ENCODE measurements at regions not wholly inside any gene's neighbourhood (a gene's known extent, or its start where the extent isn't known, plus 50 kb on each side); places are given as distances from the start of the nearest gene placed in this dataset.

DNA sequence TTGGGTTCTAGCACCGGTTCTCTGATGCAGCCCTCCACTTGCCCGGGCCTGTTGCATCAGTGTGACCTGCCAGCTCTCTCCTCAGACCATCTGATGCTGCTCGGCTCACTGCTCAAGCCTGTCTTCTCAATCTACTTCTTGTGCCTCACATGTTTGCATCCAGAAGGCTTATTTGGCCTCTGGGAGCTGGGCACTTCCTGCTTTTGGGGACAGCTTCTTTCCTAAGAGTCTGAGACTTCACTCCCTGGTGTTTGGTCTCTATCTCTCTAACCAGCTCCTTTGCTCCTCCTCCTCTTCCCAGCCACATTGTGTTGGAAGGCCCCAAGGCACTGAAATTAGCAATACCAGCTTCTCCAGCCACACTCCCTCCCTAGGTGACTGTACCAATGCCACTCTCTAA is 212.8 kb downstream of the CDCA7 start:
- TF ChIP-seq, protein P1, sequence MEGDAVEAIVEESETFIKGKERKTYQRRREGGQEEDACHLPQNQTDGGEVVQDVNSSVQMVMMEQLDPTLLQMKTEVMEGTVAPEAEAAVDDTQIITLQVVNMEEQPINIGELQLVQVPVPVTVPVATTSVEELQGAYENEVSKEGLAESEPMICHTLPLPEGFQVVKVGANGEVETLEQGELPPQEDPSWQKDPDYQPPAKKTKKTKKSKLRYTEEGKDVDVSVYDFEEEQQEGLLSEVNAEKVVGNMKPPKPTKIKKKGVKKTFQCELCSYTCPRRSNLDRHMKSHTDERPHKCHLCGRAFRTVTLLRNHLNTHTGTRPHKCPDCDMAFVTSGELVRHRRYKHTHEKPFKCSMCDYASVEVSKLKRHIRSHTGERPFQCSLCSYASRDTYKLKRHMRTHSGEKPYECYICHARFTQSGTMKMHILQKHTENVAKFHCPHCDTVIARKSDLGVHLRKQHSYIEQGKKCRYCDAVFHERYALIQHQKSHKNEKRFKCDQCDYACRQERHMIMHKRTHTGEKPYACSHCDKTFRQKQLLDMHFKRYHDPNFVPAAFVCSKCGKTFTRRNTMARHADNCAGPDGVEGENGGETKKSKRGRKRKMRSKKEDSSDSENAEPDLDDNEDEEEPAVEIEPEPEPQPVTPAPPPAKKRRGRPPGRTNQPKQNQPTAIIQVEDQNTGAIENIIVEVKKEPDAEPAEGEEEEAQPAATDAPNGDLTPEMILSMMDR (IDR thresholded peaks at IDR 0.05; ENCODE audit: insufficient read depth, low read length) = no peak
- TF ChIP-seq POLR2AphosphoS5 (IDR thresholded peaks at IDR 0.05; ENCODE audit: low read depth) = no peak
- no peak for TF ChIP-seq GABPA (IDR thresholded peaks at IDR 0.05; ENCODE audit: low read depth)
- TF ChIP-seq, protein P2, sequence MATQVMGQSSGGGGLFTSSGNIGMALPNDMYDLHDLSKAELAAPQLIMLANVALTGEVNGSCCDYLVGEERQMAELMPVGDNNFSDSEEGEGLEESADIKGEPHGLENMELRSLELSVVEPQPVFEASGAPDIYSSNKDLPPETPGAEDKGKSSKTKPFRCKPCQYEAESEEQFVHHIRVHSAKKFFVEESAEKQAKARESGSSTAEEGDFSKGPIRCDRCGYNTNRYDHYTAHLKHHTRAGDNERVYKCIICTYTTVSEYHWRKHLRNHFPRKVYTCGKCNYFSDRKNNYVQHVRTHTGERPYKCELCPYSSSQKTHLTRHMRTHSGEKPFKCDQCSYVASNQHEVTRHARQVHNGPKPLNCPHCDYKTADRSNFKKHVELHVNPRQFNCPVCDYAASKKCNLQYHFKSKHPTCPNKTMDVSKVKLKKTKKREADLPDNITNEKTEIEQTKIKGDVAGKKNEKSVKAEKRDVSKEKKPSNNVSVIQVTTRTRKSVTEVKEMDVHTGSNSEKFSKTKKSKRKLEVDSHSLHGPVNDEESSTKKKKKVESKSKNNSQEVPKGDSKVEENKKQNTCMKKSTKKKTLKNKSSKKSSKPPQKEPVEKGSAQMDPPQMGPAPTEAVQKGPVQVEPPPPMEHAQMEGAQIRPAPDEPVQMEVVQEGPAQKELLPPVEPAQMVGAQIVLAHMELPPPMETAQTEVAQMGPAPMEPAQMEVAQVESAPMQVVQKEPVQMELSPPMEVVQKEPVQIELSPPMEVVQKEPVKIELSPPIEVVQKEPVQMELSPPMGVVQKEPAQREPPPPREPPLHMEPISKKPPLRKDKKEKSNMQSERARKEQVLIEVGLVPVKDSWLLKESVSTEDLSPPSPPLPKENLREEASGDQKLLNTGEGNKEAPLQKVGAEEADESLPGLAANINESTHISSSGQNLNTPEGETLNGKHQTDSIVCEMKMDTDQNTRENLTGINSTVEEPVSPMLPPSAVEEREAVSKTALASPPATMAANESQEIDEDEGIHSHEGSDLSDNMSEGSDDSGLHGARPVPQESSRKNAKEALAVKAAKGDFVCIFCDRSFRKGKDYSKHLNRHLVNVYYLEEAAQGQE (IDR thresholded peaks at IDR 0.05; ENCODE audit: insufficient replicate concordance, low read depth) = no peak
